Keratinocyte (primary cell): ENCODE measurements at regions not wholly inside any gene's neighbourhood (a gene's known extent, or its start where the extent isn't known, plus 50 kb on each side); places are given as distances from the start of the nearest gene placed in this dataset.

Experiments
- CTCF ChIP-seq, 3 experiments: IDR thresholded peaks in 1 of 3; conservative IDR thresholded peaks in 1 of 3; optimal IDR thresholded peaks in 1 of 3; 2 replicates in 2 of 3; 3 replicates in 1 of 3; pipeline versions ENCODE3 to v1.5.1; 2011; ENCODE audit warnings: low read length in 3 of 3, mild to moderate bottlenecking in 3 of 3, moderate library complexity in 2 of 3, control low read depth in 1 of 3, inconsistent platforms in 1 of 3; ENCODE audit not compliant: insufficient read depth in 2 of 3; ENCODE audit errors: extremely low read depth in 1 of 3
- EZH2 ChIP-seq: IDR thresholded peaks from one replicate; pipeline ENCODE4 v1.6.1; 2012; ENCODE audit warnings: inconsistent platforms, mild to moderate bottlenecking, low read length, moderate library complexity

GRCh38 chr1:17933501-17933900 is 174.1 kb upstream of the IGSF21 start:
- TF ChIP-seq CTCF (optimal IDR thresholded peaks at IDR 0.05 in 1 of 3, IDR thresholded peaks at IDR 0.05 in 1 of 3, conservative IDR thresholded peaks at IDR 0.05 in 1 of 3; ENCODE audit: extremely low read depth in 1 of 3, insufficient read depth in 2 of 3, low read length in 3 of 3) = no peak
- TF ChIP-seq EZH2 = no peak
